Ascending aorta (tissue), 2 donors: ENCODE measurements at regions not wholly inside any gene's neighbourhood (a gene's known extent, or its start where the extent isn't known, plus 50 kb on each side); places are given as distances from the start of the nearest gene placed in this dataset.

Source experiments
- DNase-seq, 2 donors: peaks; one replicate each; pipeline ENCODE4 v3.0.0-alpha.2; 2019; ENCODE audit warnings: low spot score in 2 of 2
- H3K27ac ChIP-seq, 2 donors: fragments of 200-600 bp; sonication (generic); one replicate each; pipeline ENCODE4 v1.5.1; 2016 to 2017; ENCODE audit warnings: mild to moderate bottlenecking in 1 of 2
- H3K27me3 ChIP-seq: fragments of 200-600 bp; sonication (generic); one replicate; pipeline ENCODE4 v1.5.1; 2017
- H3K36me3 ChIP-seq, 2 donors: fragments of 200-600 bp; sonication (generic); one replicate each; pipeline ENCODE4 v1.5.1; 2016
- H3K4me1 ChIP-seq, 2 donors: fragments of 200-600 bp; sonication (generic); one replicate each; pipeline ENCODE4 v1.5.1; 2016 to 2017; ENCODE audit warnings: mild to moderate bottlenecking in 1 of 2
- H3K4me3 ChIP-seq, 2 donors: fragments of 200-600 bp; sonication (generic); one replicate each; pipeline ENCODE4 v1.5.1; 2016 to 2017; ENCODE audit warnings: mild to moderate bottlenecking in 1 of 2
- H3K9me3 ChIP-seq, 2 donors: fragments of 200-600 bp; sonication (generic); one replicate each; pipeline ENCODE4 v1.5.1; 2016
- intact Hi-C: fragments of 100-400 bp; cut with DNase I; formaldehyde crosslinking; loops from one replicate; pipeline ENCODE4 v1.15.1; 2023
- TF ChIP-seq, protein P1 (sequence below), 3 experiments: fragments of 200-600 bp in 2 of 3; fragments of 450-650 bp in 1 of 3; sonication (generic) in 2 of 3; IDR thresholded peaks; one replicate each; pipeline ENCODE4 v1.5.1; 2016 to 2019; ENCODE audit warnings: antibody characterized with exemption in 3 of 3, mild to moderate bottlenecking in 1 of 3, moderate library complexity in 1 of 3

DNA sequence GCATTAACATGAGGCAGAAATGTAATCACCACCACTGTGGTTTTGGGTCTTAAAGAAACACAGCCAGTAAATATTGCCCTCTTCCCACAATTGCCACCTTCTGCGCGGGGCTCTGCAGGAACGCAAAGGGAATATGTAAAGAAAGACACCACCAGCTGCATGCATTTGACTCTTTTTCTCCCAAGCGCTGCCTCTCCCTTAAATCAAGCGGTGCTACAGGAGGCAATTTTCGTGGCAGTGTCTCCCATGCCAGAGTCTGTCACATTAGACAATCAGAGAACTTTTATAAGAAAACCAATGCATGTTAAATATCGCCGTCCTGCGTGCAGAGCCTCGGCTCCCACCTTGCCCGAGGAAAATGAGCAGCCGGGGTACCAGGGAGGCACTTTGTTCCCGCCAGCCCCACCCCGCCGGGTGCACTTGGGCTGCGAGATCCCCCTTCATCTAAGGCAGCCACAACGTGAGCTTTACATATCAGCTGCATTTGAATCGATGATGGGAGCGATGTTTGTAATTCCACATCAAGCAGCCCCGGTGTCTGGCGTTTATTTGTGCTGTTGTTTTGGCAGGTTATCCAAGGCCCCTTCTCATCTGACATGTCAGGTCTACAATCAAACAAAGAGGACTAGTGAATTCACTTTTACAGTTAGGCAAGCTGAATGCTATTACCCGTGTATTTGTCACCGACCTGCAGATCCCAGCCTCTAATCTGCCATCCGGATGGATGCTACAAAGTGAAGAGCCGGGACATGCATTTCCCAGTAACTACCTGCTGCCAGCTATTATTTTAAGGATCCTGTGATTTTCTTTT lies 72.3 kb upstream of the MGMT start:
- intact Hi-C loops: no loop called here
- Histone ChIP-seq H3K27me3 (no peaks in the 10 kb centered on the region), H3K9me3 (no peaks in the 10 kb centered on the region), H3K27ac (no peak overlapping the region), H3K4me1 (no peaks in the 10 kb centered on the region), H3K36me3 (no peaks in the 10 kb centered on the region), H3K4me3 (no peak overlapping the region)
- DNase-seq: no peak
- TF ChIP-seq, protein P1, sequence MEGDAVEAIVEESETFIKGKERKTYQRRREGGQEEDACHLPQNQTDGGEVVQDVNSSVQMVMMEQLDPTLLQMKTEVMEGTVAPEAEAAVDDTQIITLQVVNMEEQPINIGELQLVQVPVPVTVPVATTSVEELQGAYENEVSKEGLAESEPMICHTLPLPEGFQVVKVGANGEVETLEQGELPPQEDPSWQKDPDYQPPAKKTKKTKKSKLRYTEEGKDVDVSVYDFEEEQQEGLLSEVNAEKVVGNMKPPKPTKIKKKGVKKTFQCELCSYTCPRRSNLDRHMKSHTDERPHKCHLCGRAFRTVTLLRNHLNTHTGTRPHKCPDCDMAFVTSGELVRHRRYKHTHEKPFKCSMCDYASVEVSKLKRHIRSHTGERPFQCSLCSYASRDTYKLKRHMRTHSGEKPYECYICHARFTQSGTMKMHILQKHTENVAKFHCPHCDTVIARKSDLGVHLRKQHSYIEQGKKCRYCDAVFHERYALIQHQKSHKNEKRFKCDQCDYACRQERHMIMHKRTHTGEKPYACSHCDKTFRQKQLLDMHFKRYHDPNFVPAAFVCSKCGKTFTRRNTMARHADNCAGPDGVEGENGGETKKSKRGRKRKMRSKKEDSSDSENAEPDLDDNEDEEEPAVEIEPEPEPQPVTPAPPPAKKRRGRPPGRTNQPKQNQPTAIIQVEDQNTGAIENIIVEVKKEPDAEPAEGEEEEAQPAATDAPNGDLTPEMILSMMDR (IDR thresholded peaks at IDR 0.05): no peak

DNA sequence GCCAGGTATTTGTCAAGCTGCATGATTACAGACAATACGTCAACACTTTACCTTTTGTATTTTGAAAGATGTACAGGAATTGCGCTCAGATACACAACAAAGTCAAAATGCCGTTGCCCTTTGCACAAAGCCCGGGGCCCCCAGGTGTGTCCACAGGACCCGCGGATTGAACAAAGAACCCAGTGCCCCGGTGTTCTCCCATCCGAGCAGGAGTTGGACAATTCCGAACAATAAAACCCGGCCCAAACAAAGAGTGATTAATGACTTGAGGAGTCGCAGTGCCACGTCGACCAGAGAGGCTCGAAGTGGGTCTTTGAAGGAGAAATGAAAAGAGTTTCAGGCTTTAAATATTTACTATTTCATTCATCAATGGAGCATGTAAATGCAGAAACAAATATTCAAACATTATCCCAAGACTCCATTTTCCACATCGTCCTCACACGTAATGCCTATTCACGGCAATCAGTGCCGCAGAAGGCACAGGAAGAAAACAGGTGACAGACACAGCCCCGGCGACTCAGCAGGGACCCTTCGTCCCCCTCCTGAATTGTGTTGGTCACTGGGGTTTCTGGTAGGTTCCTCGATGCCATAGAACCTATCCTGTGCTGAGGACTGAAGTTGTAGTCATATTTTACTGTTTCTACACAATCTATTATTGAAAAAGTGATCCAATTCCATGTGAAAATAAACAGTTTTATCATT lies 70.9 kb upstream of the MGMT start:
- Histone ChIP-seq H3K36me3 (no peaks in the 10 kb centered on the region), H3K27me3 (no peaks in the 10 kb centered on the region), H3K9me3 (no peaks in the 10 kb centered on the region), H3K27ac (no peak overlapping the region), H3K4me3 (no peak overlapping the region), H3K4me1 (no peaks in the 10 kb centered on the region)
- intact Hi-C loops: no loop called here
- TF ChIP-seq, protein P1 (IDR thresholded peaks at IDR 0.05): no peak
- no peak for DNase-seq

DNA sequence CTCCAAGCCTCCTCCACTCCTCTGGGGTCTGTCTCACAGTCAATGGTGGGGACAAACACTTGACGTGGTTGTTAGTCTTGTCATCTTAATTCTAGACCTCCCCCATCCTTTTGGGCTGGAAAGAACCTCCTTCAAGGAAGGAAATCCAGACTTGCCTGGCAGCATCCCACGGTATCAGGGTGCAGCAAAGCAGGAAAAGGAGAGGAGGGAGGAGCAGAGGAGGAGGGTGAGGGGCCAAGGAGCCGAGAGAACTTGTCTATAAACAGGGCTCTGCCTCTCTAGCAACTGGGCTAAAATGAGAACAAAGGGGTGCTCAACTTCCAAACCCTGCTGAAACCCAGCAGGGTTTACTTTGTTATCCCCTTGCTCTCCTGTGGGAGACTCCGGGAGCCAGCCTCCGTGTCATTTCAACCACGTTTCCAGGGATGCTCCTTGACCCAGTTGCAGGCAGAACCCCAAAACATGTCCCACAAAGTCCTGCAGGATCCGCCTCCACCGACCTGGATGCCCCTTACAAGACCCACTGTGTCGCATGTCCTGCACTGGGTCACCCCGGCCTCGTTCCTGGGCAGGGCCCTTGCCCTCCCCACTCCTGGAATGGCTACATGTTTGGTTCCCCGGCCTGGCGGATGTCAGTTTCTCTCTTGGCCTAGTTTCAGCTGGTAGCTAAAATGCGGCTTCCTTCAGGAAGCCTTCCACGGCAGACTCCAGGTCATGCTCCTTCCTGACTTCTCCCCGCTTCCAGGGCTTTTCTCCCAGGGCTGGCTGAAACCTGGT lies 69.7 kb upstream of the MGMT start:
- intact Hi-C loops: no loop called here
- no peak for DNase-seq
- Histone ChIP-seq H3K27ac (no peak overlapping the region), H3K4me3 (no peak overlapping the region), H3K4me1 (no peaks in the 10 kb centered on the region), H3K27me3 (no peaks in the 10 kb centered on the region), H3K9me3 (no peaks in the 10 kb centered on the region), H3K36me3 (no peaks in the 10 kb centered on the region)
- TF ChIP-seq, protein P1 (IDR thresholded peaks at IDR 0.05): no peak

DNA sequence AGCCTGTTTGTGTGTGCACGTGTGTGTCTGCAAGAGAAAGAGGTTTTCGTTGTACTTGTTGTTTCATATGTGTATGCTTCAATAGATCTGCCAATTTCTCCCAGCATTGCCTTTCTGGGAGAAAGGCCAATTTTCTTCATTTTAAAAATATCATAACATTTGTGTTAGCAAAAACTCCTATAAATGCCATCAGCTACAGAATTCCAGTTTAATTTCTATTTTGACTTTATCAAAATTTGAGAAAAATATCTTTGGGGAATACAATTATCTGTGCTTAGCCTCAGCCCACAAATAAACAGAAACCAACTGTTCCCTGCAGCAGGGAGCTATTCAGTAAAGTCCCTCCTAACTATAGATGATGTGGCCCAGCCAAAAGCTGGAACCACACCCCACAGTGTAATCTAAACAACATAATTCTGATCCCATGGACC lies 68.3 kb upstream of the MGMT start:
- TF ChIP-seq, protein P1 (IDR thresholded peaks at IDR 0.05): no peak
- no peak overlapping the region for H3K27ac ChIP-seq
- no peak overlapping the region for H3K4me3 ChIP-seq
- no peaks in the 10 kb centered on the region for H3K27me3 ChIP-seq
- no peaks in the 10 kb centered on the region for H3K4me1 ChIP-seq
- no peaks in the 10 kb centered on the region for H3K9me3 ChIP-seq
- H3K36me3 ChIP-seq: no peaks in the 10 kb centered on the region
- DNase-seq: no peak
- intact Hi-C loops: no loop called here

DNA sequence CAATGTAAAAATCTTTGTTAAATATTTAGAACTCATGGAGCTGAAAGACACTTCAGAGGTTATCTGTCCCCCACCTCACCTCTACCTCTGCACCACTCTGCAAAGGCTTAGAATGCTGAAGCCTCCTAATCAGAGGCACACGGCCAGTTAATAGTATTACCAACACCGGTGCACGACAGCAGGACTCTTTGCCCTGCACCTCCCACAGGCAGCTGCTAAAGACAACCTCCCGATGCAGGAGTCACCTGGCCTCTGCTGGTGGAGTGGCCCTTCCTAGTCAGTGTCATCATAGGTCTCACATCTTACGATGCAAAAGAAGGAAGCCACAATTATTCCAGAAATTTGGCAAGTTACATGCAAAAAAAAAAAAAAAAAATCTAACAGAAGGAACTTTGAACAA lies 66.6 kb upstream of the MGMT start:
- DNase-seq: no peak
- Histone ChIP-seq H3K4me1 (no peaks in the 10 kb centered on the region), H3K4me3 (no peak overlapping the region), H3K27me3 (no peaks in the 10 kb centered on the region), H3K27ac (no peak overlapping the region), H3K36me3 (no peaks in the 10 kb centered on the region), H3K9me3 (no peaks in the 10 kb centered on the region)
- intact Hi-C loops: no loop called here
- TF ChIP-seq, protein P1 (IDR thresholded peaks at IDR 0.05): no peak
